Astrocyte of the cerebellum (primary cell): ENCODE measurements at regions not wholly inside any gene's neighbourhood (a gene's known extent, or its start where the extent isn't known, plus 50 kb on each side); places are given as distances from the start of the nearest gene placed in this dataset.

ENCODE experiments used
- DNase-seq: peaks from one replicate; pipeline ENCODE4 v3.0.0-alpha.2; 2011; ENCODE audit warnings: low read depth
- H3K4me3 ChIP-seq: 2 replicates; pipeline ENCODE4 v1.5.1; 2011; ENCODE audit warnings: mild to moderate bottlenecking, low read depth, low read length, moderate library complexity
- CTCF ChIP-seq: IDR thresholded peaks from 2 replicates; pipeline ENCODE4 v1.5.1; 2012; ENCODE audit warnings: low read length, low read depth, moderate library complexity, mild to moderate bottlenecking; ENCODE audit errors: missing control alignments
- in situ Hi-C: cut with HindIII; loops from 2 replicates; pipeline ENCODE4 v1.10.0; 2017; ENCODE audit warnings: low sequenced_read_pairs

GRCh38 chr13:82822935-82823334 is 1059.3 kb downstream of the SLITRK1 start:
- in situ Hi-C loops, result no loop called here
- no peak for DNase-seq
- H3K4me3 ChIP-seq, result no peak overlapping the region
- no peak for TF ChIP-seq CTCF

GRCh38 chr13:82817133-82817532 is 1065.1 kb downstream of the SLITRK1 start:
- no peak for TF ChIP-seq CTCF
- no peak for DNase-seq
- H3K4me3 ChIP-seq, result no peak overlapping the region
- in situ Hi-C loops, result no loop called here

- no peak overlapping the region for H3K4me3 ChIP-seq
- TF ChIP-seq CTCF, result no peak
- in situ Hi-C loops, result no loop called here
- no peak for DNase-seq
Observed at GRCh38 chr13:82815791-82816190, 1066.5 kb downstream of the SLITRK1 start.

GRCh38 chr13:82803341-82803740 is 1078.9 kb downstream of the SLITRK1 start:
- in situ Hi-C loops, result no loop called here
- TF ChIP-seq CTCF, result no peak
- no peak for DNase-seq
- no peak overlapping the region for H3K4me3 ChIP-seq

GRCh38 chr13:82802528-82802927 is 1079.7 kb downstream of the SLITRK1 start:
- no peak overlapping the region for H3K4me3 ChIP-seq
- DNase-seq, result no peak
- in situ Hi-C loops, result no loop called here

GRCh38 chr13:82800391-82800790 is 1081.9 kb downstream of the SLITRK1 start:
- peak; percentile 18 for DNase-seq
- TF ChIP-seq CTCF, result no peak
- no peak overlapping the region for H3K4me3 ChIP-seq
- in situ Hi-C loops, result no loop called here

More at GRCh38 chr13:82802528-82802927, 1079.7 kb downstream of the SLITRK1 start:
- TF ChIP-seq CTCF, result no peak

GRCh38 chr13:82797876-82798275 is 1084.4 kb downstream of the SLITRK1 start:
- no peak for TF ChIP-seq CTCF
- in situ Hi-C loops, result no loop called here
- DNase-seq, result no peak
- H3K4me3 ChIP-seq, result no peak overlapping the region
